Endothelial cell of umbilical vein (primary cell): ENCODE measurements at regions not wholly inside any gene's neighbourhood (a gene's known extent, or its start where the extent isn't known, plus 50 kb on each side); places are given as distances from the start of the nearest gene placed in this dataset.

Source experiments
- BruUV-seq: library from RNA; stranded (reverse); fragments of 400-500 nt; replicated peaks from 2 replicates; lab custom pipeline; 2021; lab: Mats Ljungman, UMichigan
- CTCF ChIA-PET: fragments of 300-600, 350-600 bp; sonication (Branson Sonifier 250); formaldehyde crosslinking; loops from one replicate; lab custom pipeline; 2021; ENCODE audit warnings: antibody characterized with exemption, inconsistent platforms; lab: Charles Lee
- POLR2A ChIA-PET: fragments of 300-600, 350-600 bp; sonication (Branson Sonifier 250); formaldehyde crosslinking; loops from one replicate; lab custom pipeline; 2021; ENCODE audit warnings: antibody characterized with exemption, inconsistent platforms; lab: Charles Lee
- DNase-seq: peaks from one replicate; pipeline ENCODE4 v3.0.0-alpha.2; 2011; ENCODE audit warnings: low read depth, low spot score
- FAIRE-seq: peaks from 2 replicates; lab custom pipeline; 2011; peaks lifted over from hg19 to GRCh38; lab: Jason Lieb, UNC
- H2AFZ ChIP-seq: 2 replicates; pipeline ENCODE4 v1.6.0; 2012; ENCODE audit warnings: low read depth, low read length, control low read depth, inconsistent platforms
- H3K27ac ChIP-seq: 2 replicates; pipeline ENCODE4 v1.5.1; 2011; ENCODE audit warnings: low read depth, mild to moderate bottlenecking, control low read depth, low read length, moderate library complexity; ENCODE audit not compliant: insufficient read depth
- H3K27me3 ChIP-seq, 2 experiments: 2 replicates each; pipeline versions ENCODE4 v1.6.0 to v1.6.1; 2011; ENCODE audit warnings: low read length in 2 of 2, mixed read lengths in 1 of 2; ENCODE audit not compliant: control insufficient read depth in 2 of 2, insufficient read depth in 2 of 2
- H3K36me3 ChIP-seq, 2 experiments: 2 replicates in 1 of 2; 3 replicates in 1 of 2; pipeline ENCODE4 v1.5.1; 2011; ENCODE audit warnings: low read length in 2 of 2, mild to moderate bottlenecking in 1 of 2, moderate library complexity in 1 of 2; ENCODE audit not compliant: control insufficient read depth in 2 of 2, insufficient read depth in 2 of 2; ENCODE audit errors: extremely low read depth in 1 of 2
- H3K4me1 ChIP-seq: 3 replicates; pipeline ENCODE4 v1.5.1; 2011; ENCODE audit warnings: mild to moderate bottlenecking, low read length; ENCODE audit not compliant: control insufficient read depth, insufficient read depth; ENCODE audit errors: extremely low read depth
- H3K4me2 ChIP-seq: 2 replicates; pipeline ENCODE4 v1.6.1; 2011; ENCODE audit warnings: low read length, control low read depth, mixed read lengths; ENCODE audit not compliant: insufficient read depth
- H3K4me3 ChIP-seq, 3 experiments: fragments of 200-600 bp in 1 of 3; sonication (generic), shearing (Covaris generic) in 1 of 3; replicated peaks in 1 of 3; 2 replicates each; pipeline ENCODE4 v1.5.1; 2011 to 2016; ENCODE audit warnings: control low read depth in 3 of 3, low read length in 3 of 3, mild to moderate bottlenecking in 2 of 3, inconsistent platforms in 1 of 3, low read depth in 1 of 3, moderate library complexity in 1 of 3; ENCODE audit not compliant: insufficient read depth in 1 of 3
- H3K79me2 ChIP-seq: 2 replicates; pipeline ENCODE4 v1.6.0; 2012; ENCODE audit warnings: low read length, inconsistent platforms; ENCODE audit not compliant: control insufficient read depth, insufficient read depth
- H3K9ac ChIP-seq: replicated peaks from 2 replicates; pipeline ENCODE3; 2011; ENCODE audit warnings: low read length, control low read depth; ENCODE audit not compliant: insufficient read depth; ENCODE audit errors: extremely low read depth
- H3K9me1 ChIP-seq: replicated peaks from 3 replicates; pipeline ENCODE4 v1.6.0; 2011; ENCODE audit warnings: mild to moderate bottlenecking, low read length; ENCODE audit not compliant: control insufficient read depth, insufficient read depth; ENCODE audit errors: extremely low read depth
- H3K9me3 ChIP-seq: replicated peaks from 2 replicates; pipeline ENCODE4 v1.5.1; 2012; ENCODE audit warnings: low read length, inconsistent platforms; ENCODE audit not compliant: control insufficient read depth, insufficient read depth
- H4K20me1 ChIP-seq: replicated peaks from 2 replicates; pipeline ENCODE3; 2011; ENCODE audit warnings: mild to moderate bottlenecking, low read length; ENCODE audit not compliant: control insufficient read depth, insufficient read depth; ENCODE audit errors: extremely low read depth
- EZH2 ChIP-seq: IDR thresholded peaks from 2 replicates; pipeline ENCODE4 v1.6.1; 2012; ENCODE audit warnings: borderline replicate concordance, low read depth, mild to moderate bottlenecking, moderate library complexity, low read length, inconsistent platforms; ENCODE audit not compliant: severe bottlenecking
- FOS ChIP-seq: IDR thresholded peaks from 2 replicates; pipeline ENCODE4 v1.6.1; 2011; ENCODE audit warnings: mild to moderate bottlenecking, low read length, moderate library complexity, borderline replicate concordance; ENCODE audit not compliant: insufficient read depth
- GATA2 ChIP-seq: IDR thresholded peaks from 2 replicates; pipeline ENCODE4 v1.7.0; 2011; ENCODE audit warnings: low read depth, mild to moderate bottlenecking, moderate library complexity, mixed read lengths, low read length; ENCODE audit not compliant: insufficient read length, insufficient read depth
- JUN ChIP-seq: IDR thresholded peaks from 2 replicates; pipeline ENCODE4 v1.6.1; 2011; ENCODE audit warnings: borderline replicate concordance, low read depth; ENCODE audit not compliant: insufficient read length, insufficient read depth
- MAX ChIP-seq: IDR thresholded peaks from 2 replicates; pipeline ENCODE4 v1.6.1; 2011; ENCODE audit not compliant: insufficient read depth, insufficient read length
- MYC ChIP-seq: IDR thresholded peaks from one replicate; pipeline ENCODE4 v1.6.1; 2011; ENCODE audit warnings: mild to moderate bottlenecking, low read depth, low read length
- POLR2A ChIP-seq: IDR thresholded peaks from 2 replicates; pipeline ENCODE4 v1.6.1; 2012; ENCODE audit warnings: low read depth, mild to moderate bottlenecking, control low read depth, low read length
- POLR2AphosphoS5 ChIP-seq: IDR thresholded peaks from 2 replicates; pipeline ENCODE4 v1.6.1; 2012; ENCODE audit warnings: low read depth, mild to moderate bottlenecking, control low read depth, low read length, moderate library complexity; ENCODE audit not compliant: insufficient read depth
- dilution Hi-C: fragments of 300-500 bp; cut with MboI; formaldehyde crosslinking; loops from one replicate; pipeline ENCODE4 v1.15.0; 2019; ENCODE audit warnings: low sequenced_read_pairs; ENCODE audit not compliant: extremely low pct_ligation_motif_present
- intact Hi-C: fragments of 100-400 bp; cut with micrococcal nuclease; formaldehyde crosslinking; loops from one replicate; pipeline ENCODE4 v1.10.0; 2022
- TF ChIP-seq, protein P1 (sequence below), 2 donors: IDR thresholded peaks; 1 replicate in 1 of 2; 2 replicates in 1 of 2; pipeline ENCODE4 v1.5.1; 2011; ENCODE audit warnings: low read length in 2 of 2, mild to moderate bottlenecking in 2 of 2, moderate library complexity in 2 of 2, control low read depth in 1 of 2, inconsistent platforms in 1 of 2, low read depth in 1 of 2; ENCODE audit not compliant: insufficient read depth in 1 of 2; ENCODE audit errors: extremely low read depth in 1 of 2

- Histone ChIP-seq H3K27ac (no peak overlapping the region), H3K9me3 (no peaks in the 10 kb centered on the region), H3K27me3 (no peaks in the 10 kb centered on the region), H3K9ac (no peak overlapping the region), H2AFZ (no peak overlapping the region), H3K9me1 (no peaks in the 10 kb centered on the region), H3K4me2 (no peak overlapping the region), H3K4me3 (no peak overlapping the region), H3K4me1 (no peaks in the 10 kb centered on the region), H4K20me1 (no peaks in the 10 kb centered on the region), H3K36me3 (no peaks in the 10 kb centered on the region), H3K79me2 (no peaks in the 10 kb centered on the region)
- BruUV-seq = no TSS peak
- dilution Hi-C loops (no loop called here), intact Hi-C loops (no loop called here)
- TF ChIP-seq POLR2AphosphoS5 (no peak), FOS (no peak), GATA2 (no peak), POLR2A (no peak), MYC (no peak), JUN (no peak), EZH2 (no peak), MAX (no peak)
- TF ChIP-seq, protein P1, sequence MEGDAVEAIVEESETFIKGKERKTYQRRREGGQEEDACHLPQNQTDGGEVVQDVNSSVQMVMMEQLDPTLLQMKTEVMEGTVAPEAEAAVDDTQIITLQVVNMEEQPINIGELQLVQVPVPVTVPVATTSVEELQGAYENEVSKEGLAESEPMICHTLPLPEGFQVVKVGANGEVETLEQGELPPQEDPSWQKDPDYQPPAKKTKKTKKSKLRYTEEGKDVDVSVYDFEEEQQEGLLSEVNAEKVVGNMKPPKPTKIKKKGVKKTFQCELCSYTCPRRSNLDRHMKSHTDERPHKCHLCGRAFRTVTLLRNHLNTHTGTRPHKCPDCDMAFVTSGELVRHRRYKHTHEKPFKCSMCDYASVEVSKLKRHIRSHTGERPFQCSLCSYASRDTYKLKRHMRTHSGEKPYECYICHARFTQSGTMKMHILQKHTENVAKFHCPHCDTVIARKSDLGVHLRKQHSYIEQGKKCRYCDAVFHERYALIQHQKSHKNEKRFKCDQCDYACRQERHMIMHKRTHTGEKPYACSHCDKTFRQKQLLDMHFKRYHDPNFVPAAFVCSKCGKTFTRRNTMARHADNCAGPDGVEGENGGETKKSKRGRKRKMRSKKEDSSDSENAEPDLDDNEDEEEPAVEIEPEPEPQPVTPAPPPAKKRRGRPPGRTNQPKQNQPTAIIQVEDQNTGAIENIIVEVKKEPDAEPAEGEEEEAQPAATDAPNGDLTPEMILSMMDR (IDR thresholded peaks at IDR 0.05; ENCODE audit: extremely low read depth in 1 of 2, insufficient read depth in 1 of 2, low read depth in 1 of 2, low read length in 2 of 2) = no peak
- CTCF ChIA-PET = no interaction called here
- POLR2A ChIA-PET = no interaction called here
- FAIRE-seq = no peak
- DNase-seq = no peak
Observed at GRCh38 chr13:73608157-73608516, 526.1 kb downstream of the KLF12 start.
